ENCODE measurements at regions not wholly inside any gene's neighbourhood (a gene's known extent, or its start where the extent isn't known, plus 50 kb on each side); places are given as distances from the start of the nearest gene placed in this dataset.

- TF ChIP-seq CTCF (IDR thresholded peaks at IDR 0.05) (no peak), POLR2A (IDR thresholded peaks at IDR 0.05) (no peak)
These were observed 256.9 kb downstream of the MDFIC start for GRCh38 chr7:115178835-115179234.
